Adrenal gland (tissue), 9 donors: ENCODE measurements at regions not wholly inside any gene's neighbourhood (a gene's known extent, or its start where the extent isn't known, plus 50 kb on each side); places are given as distances from the start of the nearest gene placed in this dataset.

Experiments used
- DNase-seq, 7 donors: peaks; one replicate each; pipeline ENCODE4 v3.0.0-alpha.2; 2019 to 2020
- H3K27ac ChIP-seq, 5 donors: fragments of 200-600 bp; sonication (generic) in 4 of 5; 1 replicate in 3 of 5; 2 replicates in 2 of 5; pipeline versions ENCODE4 v1.5.1 to v1.8.0; 2016 to 2020; ENCODE audit warnings: mild to moderate bottlenecking in 1 of 5
- H3K27me3 ChIP-seq: fragments of 200-600 bp; 2 replicates; pipeline ENCODE4 v1.8.0; 2021
- H3K36me3 ChIP-seq, 2 donors: fragments of 200-600 bp; replicated peaks in 1 of 2; 1 replicate in 1 of 2; 2 replicates in 1 of 2; pipeline versions ENCODE4 v1.5.1 to v1.8.0; 2018 to 2022
- H3K4me1 ChIP-seq, 2 donors: fragments of 200-600 bp; replicated peaks in 1 of 2; 1 replicate in 1 of 2; 2 replicates in 1 of 2; pipeline versions ENCODE4 v1.5.1 to v1.8.0; 2018 to 2021
- H3K4me3 ChIP-seq, 4 donors: fragments of 200-600 bp; sonication (generic) in 3 of 4; one replicate each; pipeline ENCODE4 v1.5.1; 2016 to 2018
- H3K9me3 ChIP-seq, 3 donors: fragments of 200-600 bp; sonication (generic) in 1 of 3; replicated peaks in 1 of 3; 1 replicate in 2 of 3; 2 replicates in 1 of 3; pipeline versions ENCODE4 v1.5.1 to v1.8.0; 2016 to 2021
- CTCF ChIP-seq, 6 experiments: fragments of 450-650 bp in 4 of 6; fragments of 200-600 bp in 2 of 6; sonication (generic) in 1 of 6; IDR thresholded peaks; 1 replicate in 5 of 6; 2 replicates in 1 of 6; pipeline versions ENCODE4 v1.5.1 to v1.8.0; 2016 to 2021; ENCODE audit warnings: antibody characterized with exemption in 6 of 6, mild to moderate bottlenecking in 2 of 6, moderate library complexity in 1 of 6
- POLR2A ChIP-seq, 2 donors: fragments of 450-650 bp; IDR thresholded peaks; one replicate each; pipeline ENCODE4 v1.6.1; 2017; ENCODE audit warnings: antibody characterized with exemption in 2 of 2, mild to moderate bottlenecking in 2 of 2, moderate library complexity in 1 of 2
- WGBS, 4 donors: extraction: QIAGEN DNeasy Blood & Tissue Kit in 2 of 4; methylation state at CpG; one replicate each; pipeline versions ENCODE4 v1.1.5 to v1.1.7; 2013 to 2017; 5-methylcytosine and 5-hydroxymethylcytosine counted together
- intact Hi-C, 2 donors: fragments of 100-400 bp; cut with DNase I; formaldehyde crosslinking; loops; one replicate each; pipeline versions ENCODE4 v1.14.1 to v1.15.0; 2022 to 2023
- donor health status: healthy with polysubstance abuse.
- donor health status: Bipolar disorder and iron deficiency.
- donor health status: DM: yes; HTN: yes; CAD: no.
- donor health status: DM: no; HTN: no; CAD: no.
- donor health status: DM: no; HTN: no; CAD: no.

- Histone ChIP-seq H3K4me3 (no peak overlapping the region), H3K4me1 (no peaks in the 10 kb centered on the region), H3K9me3 (no peaks in the 10 kb centered on the region), H3K27ac (no peak overlapping the region), H3K36me3 (no peaks in the 10 kb centered on the region), H3K27me3 (no peaks in the 10 kb centered on the region)
- peak in 2 of 7 donors; percentile 7 to 18 for DNase-seq
- WGBS, 4 donors: 50 to 63% (median 62%) methylated on average over 5 of the region's 5 CpGs
- TF ChIP-seq POLR2A (IDR thresholded peaks at IDR 0.05) (no peak), CTCF (IDR thresholded peaks at IDR 0.05) (no peak)
- intact Hi-C loops: no loop called here
These were observed 75.2 kb upstream of the HEY2 start for GRCh38 chr6:125674230-125674629.

GRCh38 chr6:125678601-125679000 lies 70.8 kb upstream of the HEY2 start:
- no peak overlapping the region for H3K4me3 ChIP-seq
- no peaks in the 10 kb centered on the region for H3K4me1 ChIP-seq
- H3K27me3 ChIP-seq: no peaks in the 10 kb centered on the region
- no peaks in the 10 kb centered on the region for H3K9me3 ChIP-seq
- intact Hi-C loops: no loop called here
- H3K36me3 ChIP-seq: no peaks in the 10 kb centered on the region
- TF ChIP-seq POLR2A (IDR thresholded peaks at IDR 0.05): no peak
- TF ChIP-seq CTCF (IDR thresholded peaks at IDR 0.05): no peak
- WGBS, 4 donors: 32 to 60% (median 43%) methylated on average over 4 of the region's 4 CpGs
- no peak overlapping the region for H3K27ac ChIP-seq
- DNase-seq: no peak

- Histone ChIP-seq H3K27me3 (no peaks in the 10 kb centered on the region), H3K27ac (no peak overlapping the region), H3K4me1 (no peaks in the 10 kb centered on the region), H3K36me3 (no peaks in the 10 kb centered on the region), H3K9me3 (no peaks in the 10 kb centered on the region), H3K4me3 (no peak overlapping the region)
- DNase-seq: no peak
- 79 to 85% (median 80%) methylated on average over 4 of the region's 4 CpGs for WGBS, 4 donors
- intact Hi-C loops: no loop called here
- TF ChIP-seq POLR2A (IDR thresholded peaks at IDR 0.05) (no peak), CTCF (IDR thresholded peaks at IDR 0.05) (no peak)
These were observed 70.3 kb upstream of the HEY2 start for GRCh38 chr6:125679128-125679527.

GRCh38 chr6:125679651-125680050 lies 69.8 kb upstream of the HEY2 start:
- Histone ChIP-seq H3K4me1 (no peaks in the 10 kb centered on the region), H3K9me3 (no peaks in the 10 kb centered on the region), H3K36me3 (no peaks in the 10 kb centered on the region), H3K27ac (no peak overlapping the region), H3K4me3 (no peak overlapping the region), H3K27me3 (no peaks in the 10 kb centered on the region)
- 63 to 72% (median 69%) methylated on average over 2 of the region's 2 CpGs for WGBS, 4 donors
- TF ChIP-seq CTCF (IDR thresholded peaks at IDR 0.05) (no peak), POLR2A (IDR thresholded peaks at IDR 0.05) (no peak)
- intact Hi-C loops: no loop called here
- no peak for DNase-seq
